OCI-LY3 (cell line): ENCODE measurements at regions not wholly inside any gene's neighbourhood (a gene's known extent, or its start where the extent isn't known, plus 50 kb on each side); places are given as distances from the start of the nearest gene placed in this dataset.

Experiments used
- CTCF ChIP-seq: fragments of 200-600, 300-600 bp; sonication (generic); IDR thresholded peaks from 2 replicates; pipeline ENCODE4 v1.5.1; 2014; ENCODE audit warnings: antibody characterized with exemption, low read length, low read depth
- EZH2phosphoT487 ChIP-seq: fragments of 200-600 bp; shearing (Covaris generic); IDR thresholded peaks from 2 replicates; pipeline ENCODE4 v1.6.1; 2018; ENCODE audit warnings: antibody characterized with exemption, mixed run types, low read depth

GRCh38 chr2:204157684-204158083 lies 221.1 kb downstream of the ICOS start:
- no peak for TF ChIP-seq CTCF
- no peak for TF ChIP-seq EZH2phosphoT487
